IMR-90 (cell line): ENCODE measurements at regions not wholly inside any gene's neighbourhood (a gene's known extent, or its start where the extent isn't known, plus 50 kb on each side); places are given as distances from the start of the nearest gene placed in this dataset.

ENCODE experiments used
- ATAC-seq: fragments of 200-7000 bp; cut with Tn5 transposase; 2 replicates; pipeline ENCODE4 v1.9.1; 2020; ENCODE audit warnings: low read depth, mild to moderate bottlenecking, moderate library complexity
- BruUV-seq: library from RNA; stranded (reverse); fragments of 400-500 nt; replicated peaks from 2 replicates; lab custom pipeline; 2021; lab: Mats Ljungman, UMichigan
- CTCF ChIA-PET: fragments of 300-600 bp; formaldehyde crosslinking; extraction: SDS; loops from one replicate; lab custom pipeline; 2021; ENCODE audit warnings: antibody characterized with exemption; lab: Yijun Ruan, JAX
- POLR2A ChIA-PET: fragments of 300-600 bp; sonication (Branson Sonifier 250); formaldehyde crosslinking; loops from one replicate; lab custom pipeline; 2022; ENCODE audit warnings: antibody characterized with exemption; ENCODE audit not compliant: unreplicated experiment; lab: Charles Lee
- DNase-seq: peaks from one replicate; pipeline ENCODE4 v3.0.0; 2013
- H2AFZ ChIP-seq: replicated peaks from 2 replicates; pipeline ENCODE3; 2013; ENCODE audit warnings: low read length, mild to moderate bottlenecking; ENCODE audit not compliant: poor library complexity
- H2AK5ac ChIP-seq: 2 replicates; pipeline ENCODE4 v1.6.1; 2013; ENCODE audit warnings: low read depth, low read length, inconsistent platforms
- H2AK9ac ChIP-seq: replicated peaks from 2 replicates; pipeline ENCODE3; 2013; ENCODE audit warnings: mild to moderate bottlenecking, low read depth, low read length, moderate library complexity; ENCODE audit not compliant: poor library complexity
- H2BK120ac ChIP-seq: 2 replicates; pipeline ENCODE4 v1.6.1; 2013; ENCODE audit warnings: low read depth, low read length, inconsistent platforms
- H2BK15ac ChIP-seq: 3 replicates; pipeline ENCODE4 v1.6.1; 2013; ENCODE audit warnings: low read depth, low read length, inconsistent platforms
- H2BK20ac ChIP-seq: 2 replicates; pipeline ENCODE4 v1.6.1; 2013; ENCODE audit warnings: low read depth, mild to moderate bottlenecking, inconsistent platforms, low read length, moderate library complexity
- H2BK5ac ChIP-seq: 2 replicates; pipeline ENCODE4 v1.6.1; 2013; ENCODE audit warnings: mild to moderate bottlenecking, low read depth, low read length, inconsistent platforms; ENCODE audit not compliant: poor library complexity, severe bottlenecking
- H3K14ac ChIP-seq: replicated peaks from 2 replicates; pipeline ENCODE4 v1.6.1; 2013; ENCODE audit warnings: low read depth, low read length, inconsistent platforms
- H3K18ac ChIP-seq: 2 replicates; pipeline ENCODE4 v1.6.1; 2013; ENCODE audit warnings: low read depth, low read length, control low read depth
- H3K23ac ChIP-seq: 2 replicates; pipeline ENCODE4 v1.6.1; 2013; ENCODE audit warnings: low read depth, low read length, inconsistent platforms
- H3K27ac ChIP-seq: 2 replicates; pipeline ENCODE4 v1.5.1; 2013; ENCODE audit warnings: mild to moderate bottlenecking, control low read depth, low read length; ENCODE audit not compliant: insufficient read depth
- H3K27me3 ChIP-seq: 2 replicates; pipeline ENCODE4 v1.6.1; 2013; ENCODE audit warnings: low read length; ENCODE audit not compliant: control insufficient read depth, insufficient read depth
- H3K36me3 ChIP-seq: 2 replicates; pipeline ENCODE4 v1.6.1; 2013; ENCODE audit warnings: low read length, mixed read lengths; ENCODE audit not compliant: control insufficient read depth, insufficient read depth
- H3K4ac ChIP-seq: 2 replicates; pipeline ENCODE4 v1.6.1; 2013; ENCODE audit warnings: low read depth, low read length, inconsistent platforms
- H3K4me1 ChIP-seq: 2 replicates; pipeline ENCODE4 v1.6.1; 2013; ENCODE audit warnings: low read length, mixed read lengths; ENCODE audit not compliant: control insufficient read depth, insufficient read depth
- H3K4me2 ChIP-seq: 2 replicates; pipeline ENCODE4 v1.6.1; 2013; ENCODE audit warnings: low read depth, mild to moderate bottlenecking, control low read depth, low read length, moderate library complexity
- H3K4me3 ChIP-seq: 2 replicates; pipeline ENCODE4 v1.5.1; 2013; ENCODE audit warnings: low read depth, mild to moderate bottlenecking, control low read depth, low read length, moderate library complexity; ENCODE audit not compliant: insufficient read depth
- H3K56ac ChIP-seq: 2 replicates; pipeline ENCODE4 v1.6.1; 2013; ENCODE audit warnings: low read length, inconsistent platforms; ENCODE audit not compliant: insufficient read depth; ENCODE audit errors: extremely low read depth
- H3K79me1 ChIP-seq, 2 experiments: 2 replicates each; pipeline ENCODE4 v1.6.1; 2013; ENCODE audit warnings: low read length in 2 of 2, inconsistent platforms in 1 of 2, low read depth in 1 of 2
- H3K9ac ChIP-seq: 2 replicates; pipeline ENCODE4 v1.6.1; 2013; ENCODE audit warnings: low read depth, low read length, control low read depth
- H3K9me1 ChIP-seq: 2 replicates; pipeline ENCODE4 v1.6.1; 2013; ENCODE audit warnings: low read length, inconsistent platforms; ENCODE audit not compliant: insufficient read depth
- H3K9me3 ChIP-seq: 2 replicates; pipeline ENCODE4 v1.6.1; 2013; ENCODE audit warnings: low read length; ENCODE audit not compliant: control insufficient read depth, insufficient read depth
- H4K20me1 ChIP-seq: 2 replicates; pipeline ENCODE4 v1.6.1; 2013; ENCODE audit warnings: low read length, inconsistent platforms; ENCODE audit not compliant: insufficient read depth
- H4K5ac ChIP-seq: 2 replicates; pipeline ENCODE4 v1.6.1; 2013; ENCODE audit warnings: mild to moderate bottlenecking, low read depth, low read length, control low read depth
- H4K8ac ChIP-seq, 2 experiments: 2 replicates each; pipeline ENCODE4 v1.6.1; 2013; ENCODE audit warnings: low read depth in 2 of 2, low read length in 2 of 2, control low read depth in 1 of 2, inconsistent platforms in 1 of 2
- H4K91ac ChIP-seq: 2 replicates; pipeline ENCODE4 v1.6.1; 2013; ENCODE audit warnings: low read depth, low read length, inconsistent platforms; ENCODE audit not compliant: insufficient read depth
- ELK1 ChIP-seq: fragments of 150-350 bp; IDR thresholded peaks from 2 replicates; pipeline ENCODE4 v1.6.1; 2016; ENCODE audit warnings: low read depth, mild to moderate bottlenecking, low read length, moderate library complexity, borderline replicate concordance
- MAZ ChIP-seq: IDR thresholded peaks from 2 replicates; pipeline ENCODE4 v1.6.1; 2012; ENCODE audit warnings: low read depth, mild to moderate bottlenecking, low read length, improper control_type of control experiment, moderate library complexity, borderline replicate concordance
- POLR2A ChIP-seq: IDR thresholded peaks from 2 replicates; pipeline ENCODE4 v1.6.1; 2012; ENCODE audit warnings: mild to moderate bottlenecking, low read depth, low read length
- WGBS, 2 experiments: methylation state at CpG; one replicate each; pipeline versions ENCODE4 v1.1.5 to v1.1.7; 2013; ENCODE audit warnings: missing lambda C conversion rate in 2 of 2; ENCODE audit not compliant: insufficient read length in 1 of 2; ENCODE audit errors: extremely low coverage in 2 of 2; 5-methylcytosine and 5-hydroxymethylcytosine counted together
- dilution Hi-C: fragments of 300-500 bp; cut with HindIII; formaldehyde crosslinking; loops from one replicate; pipeline ENCODE4 v1.14.3; 2018; ENCODE audit warnings: low sequenced_read_pairs; ENCODE audit not compliant: unreplicated experiment
- in situ Hi-C: fragments of 300-500 bp; cut with MboI; formaldehyde crosslinking; loops from 3 replicates; pipeline ENCODE4 v1.14.3; 2019; ENCODE audit warnings: low sequenced_read_pairs, inconsistent platforms, mixed read lengths
- intact Hi-C: fragments of 100-400 bp; cut with micrococcal nuclease; formaldehyde crosslinking; loops from 2 replicates; pipeline ENCODE4 v1.10.0; 2022

- Histone ChIP-seq H2BK15ac (no peak overlapping the region), H3K56ac (no peak overlapping the region), H2AK9ac (no peak overlapping the region), H3K4me1 (no peaks in the 10 kb centered on the region), H3K23ac (no peak overlapping the region), H4K8ac (no peak overlapping the region), H3K36me3 (no peaks in the 10 kb centered on the region), H3K27me3 (no peaks in the 10 kb centered on the region), H3K4ac (no peak overlapping the region), H2AK5ac (no peak overlapping the region), H3K9ac (no peak overlapping the region), H4K20me1 (no peaks in the 10 kb centered on the region), H3K9me3 (no peaks in the 10 kb centered on the region), H2BK5ac (no peak overlapping the region), H3K79me1 (no peaks in the 10 kb centered on the region), H3K18ac (no peak overlapping the region), H3K14ac (no peak overlapping the region), H2AFZ (no peak overlapping the region), H3K4me3 (no peak overlapping the region), H3K4me2 (no peak overlapping the region), H4K5ac (no peak overlapping the region), H4K91ac (no peak overlapping the region), H2BK20ac (no peak overlapping the region), H3K9me1 (no peaks in the 10 kb centered on the region), H2BK120ac (no peak overlapping the region), H3K27ac (no peak overlapping the region)
- ATAC-seq, result no peak
- dilution Hi-C loops (no loop called here), in situ Hi-C loops (no loop called here), intact Hi-C loops (no loop called here)
- no CpG with 5 or more reads among the region's 1 CpG for whole genome bisulfite sequencing, 2 experiments
- TF ChIP-seq ELK1 (no peak), MAZ (no peak), POLR2A (no peak)
- BruUV-seq, result no TSS peak
- CTCF ChIA-PET, result no interaction called here
- DNase-seq, result no peak
- POLR2A ChIA-PET, result no interaction called here
These were observed 605.7 kb downstream of the DACH1 start for GRCh38 chr13:71261256-71261655.
